ENCODE measurements at regions not wholly inside any gene's neighbourhood (a gene's known extent, or its start where the extent isn't known, plus 50 kb on each side); places are given as distances from the start of the nearest gene placed in this dataset.

- no peak for TF ChIP-seq CTCF (conservative IDR thresholded peaks at IDR 0.05; ENCODE audit: low read depth in 2 of 2)
- TF ChIP-seq EZH2phosphoT487 (IDR thresholded peaks at IDR 0.05; ENCODE audit: unreplicated experiment): no peak
- TF ChIP-seq EZH2 (IDR thresholded peaks at IDR 0.05; ENCODE audit: low read depth, unreplicated experiment): no peak
- TF ChIP-seq REST (IDR thresholded peaks at IDR 0.05; ENCODE audit: unreplicated experiment): no peak
- TF ChIP-seq POLR2AphosphoS5 (IDR thresholded peaks at IDR 0.05; ENCODE audit: low read depth): no peak
- no peak for TF ChIP-seq ZNF462 (CRISPR knock-in tag; IDR thresholded peaks at IDR 0.05)
- TF ChIP-seq CREB1 (CRISPR knock-in tag; IDR thresholded peaks at IDR 0.05; ENCODE audit: low read depth): no peak
- no peak for TF ChIP-seq JUNB (IDR thresholded peaks at IDR 0.05; ENCODE audit: unreplicated experiment)
- TF ChIP-seq ZNF331 (CRISPR knock-in tag; IDR thresholded peaks at IDR 0.05; ENCODE audit: low read depth): no peak
- TF ChIP-seq ETS1 (IDR thresholded peaks at IDR 0.05): no peak
- TF ChIP-seq ZNF114 (CRISPR knock-in tag; IDR thresholded peaks at IDR 0.05): no peak
Measured at GRCh38 chr6:26284537-26285142, 80.4 kb upstream of the BTN3A2 start.
